ENCODE measurements at regions not wholly inside any gene's neighbourhood (a gene's known extent, or its start where the extent isn't known, plus 50 kb on each side); places are given as distances from the start of the nearest gene placed in this dataset.

DNA sequence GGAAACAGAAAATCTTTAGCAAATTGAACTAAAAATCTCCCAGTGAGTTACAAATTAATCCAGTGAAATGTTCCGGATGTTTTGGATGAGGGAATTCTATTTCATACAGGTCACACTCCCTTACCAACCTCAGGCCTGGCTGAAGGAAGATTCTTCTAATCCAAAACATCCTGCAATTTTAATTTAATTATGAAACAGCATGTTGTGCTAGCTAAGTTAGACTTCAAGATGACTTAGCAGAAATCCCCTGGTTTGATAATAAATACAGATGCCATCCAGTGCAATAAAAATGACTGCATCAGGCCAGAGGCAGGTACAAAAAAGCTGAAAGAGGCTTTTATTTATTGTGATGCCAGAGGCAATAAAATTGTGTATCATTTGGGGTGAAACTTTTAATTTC, 96.7 kb upstream of the CLDN10 start:
- H3K4me3 ChIP-seq: no peak overlapping the region
- no peaks in the 10 kb centered on the region for H3K9me3 ChIP-seq
- H3K27ac ChIP-seq: no peak overlapping the region
- intact Hi-C loops (cut with DNase I): no loop called here
- no peaks in the 10 kb centered on the region for H3K4me1 ChIP-seq
- DNase-seq (ENCODE audit: extremely low spot score in 2 of 2): no peak
- H3K27me3 ChIP-seq: no peaks in the 10 kb centered on the region
- no peaks in the 10 kb centered on the region for H3K36me3 ChIP-seq
- TF ChIP-seq POLR2A (IDR thresholded peaks at IDR 0.05) (no peak), POLR2AphosphoS5 (IDR thresholded peaks at IDR 0.05; ENCODE audit: insufficient read depth in 1 of 2, low read depth in 1 of 2) (no peak)
- TF ChIP-seq, protein P1, sequence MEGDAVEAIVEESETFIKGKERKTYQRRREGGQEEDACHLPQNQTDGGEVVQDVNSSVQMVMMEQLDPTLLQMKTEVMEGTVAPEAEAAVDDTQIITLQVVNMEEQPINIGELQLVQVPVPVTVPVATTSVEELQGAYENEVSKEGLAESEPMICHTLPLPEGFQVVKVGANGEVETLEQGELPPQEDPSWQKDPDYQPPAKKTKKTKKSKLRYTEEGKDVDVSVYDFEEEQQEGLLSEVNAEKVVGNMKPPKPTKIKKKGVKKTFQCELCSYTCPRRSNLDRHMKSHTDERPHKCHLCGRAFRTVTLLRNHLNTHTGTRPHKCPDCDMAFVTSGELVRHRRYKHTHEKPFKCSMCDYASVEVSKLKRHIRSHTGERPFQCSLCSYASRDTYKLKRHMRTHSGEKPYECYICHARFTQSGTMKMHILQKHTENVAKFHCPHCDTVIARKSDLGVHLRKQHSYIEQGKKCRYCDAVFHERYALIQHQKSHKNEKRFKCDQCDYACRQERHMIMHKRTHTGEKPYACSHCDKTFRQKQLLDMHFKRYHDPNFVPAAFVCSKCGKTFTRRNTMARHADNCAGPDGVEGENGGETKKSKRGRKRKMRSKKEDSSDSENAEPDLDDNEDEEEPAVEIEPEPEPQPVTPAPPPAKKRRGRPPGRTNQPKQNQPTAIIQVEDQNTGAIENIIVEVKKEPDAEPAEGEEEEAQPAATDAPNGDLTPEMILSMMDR (IDR thresholded peaks at IDR 0.05): no peak

DNA sequence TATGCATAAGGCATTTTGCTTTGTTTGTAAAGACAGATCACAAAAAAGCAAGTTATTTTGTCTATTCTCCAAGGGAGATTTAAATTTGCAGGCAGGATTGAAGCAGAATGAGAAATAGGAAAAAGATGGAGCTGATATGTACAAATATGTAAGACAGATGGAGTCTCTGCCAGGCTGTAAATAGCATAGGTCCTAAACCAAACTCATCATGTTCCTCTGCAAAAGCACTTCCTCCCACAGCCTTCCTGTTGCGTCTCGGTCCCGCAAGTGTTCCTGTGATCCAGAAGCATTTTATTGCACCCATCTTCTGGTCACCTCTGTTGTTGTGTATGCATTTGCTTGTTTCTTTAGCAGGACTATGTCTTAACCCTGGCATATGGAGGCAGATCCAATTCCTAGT, 95.7 kb upstream of the CLDN10 start:
- H3K4me1 ChIP-seq: no peaks in the 10 kb centered on the region
- H3K4me3 ChIP-seq: no peak overlapping the region
- TF ChIP-seq POLR2A (IDR thresholded peaks at IDR 0.05): no peak
- TF ChIP-seq, protein P1 (IDR thresholded peaks at IDR 0.05): no peak
- TF ChIP-seq POLR2AphosphoS5 (IDR thresholded peaks at IDR 0.05; ENCODE audit: insufficient read depth in 1 of 2, low read depth in 1 of 2): no peak
- DNase-seq (ENCODE audit: extremely low spot score in 2 of 2): no peak
- no peaks in the 10 kb centered on the region for H3K36me3 ChIP-seq
- no peaks in the 10 kb centered on the region for H3K9me3 ChIP-seq
- no peak overlapping the region for H3K27ac ChIP-seq
- intact Hi-C loops (cut with DNase I): no loop called here
- H3K27me3 ChIP-seq: no peaks in the 10 kb centered on the region

DNA sequence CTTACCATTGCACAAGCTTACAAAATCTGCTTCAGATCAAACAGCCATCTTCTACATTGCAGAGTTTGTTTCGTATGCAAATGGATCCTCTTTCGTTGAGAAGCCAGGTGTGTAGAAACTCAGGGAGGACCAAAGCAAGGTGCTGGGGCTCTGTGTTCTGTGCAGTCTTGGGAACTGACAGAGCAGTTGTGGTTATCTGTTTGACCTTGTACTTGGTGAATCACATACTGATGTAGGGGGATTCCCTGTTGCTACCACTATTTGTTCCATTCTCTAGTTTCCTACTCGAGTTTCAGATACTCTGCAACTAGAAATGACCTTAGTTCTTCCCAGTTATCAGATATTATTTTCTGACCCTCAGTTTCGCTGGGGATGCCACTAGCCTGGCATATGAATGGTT, 95.2 kb upstream of the CLDN10 start:
- Histone ChIP-seq H3K4me3 (no peak overlapping the region), H3K27me3 (no peaks in the 10 kb centered on the region), H3K27ac (no peak overlapping the region), H3K36me3 (no peaks in the 10 kb centered on the region), H3K4me1 (no peaks in the 10 kb centered on the region), H3K9me3 (no peaks in the 10 kb centered on the region)
- DNase-seq (ENCODE audit: extremely low spot score in 2 of 2): no peak
- intact Hi-C loops (cut with DNase I): no loop called here
- TF ChIP-seq POLR2A (IDR thresholded peaks at IDR 0.05) (no peak), POLR2AphosphoS5 (IDR thresholded peaks at IDR 0.05; ENCODE audit: insufficient read depth in 1 of 2, low read depth in 1 of 2) (no peak)
- TF ChIP-seq, protein P1 (IDR thresholded peaks at IDR 0.05): no peak

DNA sequence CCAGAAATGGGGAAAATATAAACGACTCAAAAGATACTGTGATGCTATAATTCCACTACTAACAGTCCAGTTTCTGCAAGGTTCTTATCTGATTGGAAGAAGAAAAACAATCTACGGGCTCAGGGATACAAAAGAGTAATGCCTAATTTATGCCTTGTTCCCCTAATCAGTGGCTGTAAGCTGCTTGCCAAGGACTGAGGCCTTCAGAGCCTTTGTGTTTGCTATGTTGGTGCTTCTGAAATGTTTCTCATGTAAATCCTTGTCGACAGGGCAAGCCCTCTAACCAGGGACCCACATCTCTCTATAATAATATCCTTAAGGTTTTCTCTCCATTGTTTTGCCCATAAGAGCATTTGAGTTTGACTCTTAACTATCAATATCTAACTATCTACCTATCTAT, 89.7 kb upstream of the CLDN10 start:
- Histone ChIP-seq H3K27ac (no peak overlapping the region), H3K4me3 (no peak overlapping the region), H3K27me3 (no peaks in the 10 kb centered on the region), H3K9me3 (no peaks in the 10 kb centered on the region), H3K4me1 (no peaks in the 10 kb centered on the region), H3K36me3 (no peaks in the 10 kb centered on the region)
- DNase-seq (ENCODE audit: extremely low spot score in 2 of 2): no peak
- intact Hi-C loops (cut with DNase I): no loop called here
- no peak for TF ChIP-seq POLR2AphosphoS5 (IDR thresholded peaks at IDR 0.05; ENCODE audit: insufficient read depth in 1 of 2, low read depth in 1 of 2)
- TF ChIP-seq POLR2A (IDR thresholded peaks at IDR 0.05): no peak
- TF ChIP-seq, protein P1 (IDR thresholded peaks at IDR 0.05): no peak

DNA sequence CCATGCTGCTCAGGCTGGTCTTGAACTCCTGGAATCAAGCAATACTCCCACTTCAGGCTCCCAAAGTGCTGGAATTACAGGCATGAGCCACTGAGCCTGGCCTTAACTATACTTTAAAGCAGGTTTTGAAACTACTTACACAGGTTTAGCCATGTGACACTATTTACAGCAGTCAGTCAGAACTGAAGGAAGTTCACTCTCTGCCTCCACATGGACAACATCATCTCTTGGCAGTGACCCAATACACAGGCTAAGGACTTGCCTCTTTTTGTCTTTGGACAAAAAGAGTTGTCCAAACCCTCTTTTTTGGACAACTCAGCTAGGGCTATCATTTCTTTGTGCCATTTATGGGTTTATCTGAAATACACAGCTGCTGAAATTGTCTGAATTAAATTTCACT, 89.0 kb upstream of the CLDN10 start:
- no peaks in the 10 kb centered on the region for H3K4me1 ChIP-seq
- intact Hi-C loops (cut with DNase I): no loop called here
- no peak overlapping the region for H3K27ac ChIP-seq
- H3K36me3 ChIP-seq: no peaks in the 10 kb centered on the region
- no peaks in the 10 kb centered on the region for H3K9me3 ChIP-seq
- TF ChIP-seq, protein P1 (IDR thresholded peaks at IDR 0.05): no peak
- TF ChIP-seq POLR2AphosphoS5 (IDR thresholded peaks at IDR 0.05; ENCODE audit: insufficient read depth in 1 of 2, low read depth in 1 of 2) (no peak), POLR2A (IDR thresholded peaks at IDR 0.05) (no peak)
- H3K27me3 ChIP-seq: no peaks in the 10 kb centered on the region
- no peak overlapping the region for H3K4me3 ChIP-seq
- DNase-seq (ENCODE audit: extremely low spot score in 2 of 2): no peak
